GM06990 (cell line): ENCODE measurements at regions not wholly inside any gene's neighbourhood (a gene's known extent, or its start where the extent isn't known, plus 50 kb on each side); places are given as distances from the start of the nearest gene placed in this dataset.

ENCODE experiments used
- DNase-seq: peaks from one replicate; pipeline ENCODE4 v3.0.0-alpha.2; 2011; ENCODE audit not compliant: insufficient read length; ENCODE audit errors: extremely low read depth
- H3K27me3 ChIP-seq: replicated peaks from 2 replicates; pipeline ENCODE4 v1.6.0; 2011; ENCODE audit warnings: low read length; ENCODE audit not compliant: control insufficient read depth, insufficient read depth
- H3K36me3 ChIP-seq: 2 replicates; pipeline ENCODE4 v1.5.1; 2011; ENCODE audit warnings: low read length; ENCODE audit not compliant: control insufficient read depth, insufficient read depth
- H3K4me3 ChIP-seq: replicated peaks from 2 replicates; pipeline ENCODE4 v1.5.1; 2011; ENCODE audit warnings: low read depth, mild to moderate bottlenecking, control low read depth, low read length
- TF ChIP-seq, protein P1 (sequence below): IDR thresholded peaks from 2 replicates; pipeline ENCODE4 v1.5.1; 2011; ENCODE audit warnings: low read length, control low read depth, mild to moderate bottlenecking, inconsistent platforms; ENCODE audit not compliant: insufficient read depth, poor library complexity, severe bottlenecking

DNA sequence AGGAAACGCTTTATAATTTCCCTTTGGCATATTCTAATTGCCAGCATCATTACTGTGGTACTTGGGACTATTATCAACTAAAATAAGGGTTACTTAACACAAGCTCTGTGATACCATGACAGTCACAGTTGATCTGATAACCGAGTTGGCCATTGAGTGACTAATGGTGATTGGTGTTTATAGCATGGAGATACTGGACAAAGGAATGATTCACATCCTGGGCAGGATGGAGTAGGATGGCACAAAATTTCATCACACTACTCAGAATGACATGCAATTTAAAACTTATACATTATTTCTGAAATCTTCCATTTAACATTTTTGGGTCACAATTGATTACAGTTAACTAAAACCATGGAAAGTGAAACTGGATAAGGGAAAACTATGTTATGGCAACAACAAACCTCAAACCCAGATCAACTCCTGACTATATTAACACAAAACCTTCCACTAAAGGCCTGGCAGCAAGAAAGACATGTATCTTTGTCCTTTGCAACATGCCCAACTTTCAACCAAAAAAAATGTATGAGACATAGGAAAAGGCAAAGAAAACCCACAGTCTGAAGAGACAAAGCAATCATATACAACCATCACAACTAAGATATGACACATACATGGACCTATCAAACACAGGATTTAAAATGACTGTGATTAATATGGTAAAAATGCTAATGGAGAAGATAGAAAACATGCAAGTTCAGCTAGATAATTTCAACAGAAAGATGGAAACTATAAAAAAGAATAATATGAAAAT, 208.5 kb upstream of the NRP1 start:
- TF ChIP-seq, protein P1, sequence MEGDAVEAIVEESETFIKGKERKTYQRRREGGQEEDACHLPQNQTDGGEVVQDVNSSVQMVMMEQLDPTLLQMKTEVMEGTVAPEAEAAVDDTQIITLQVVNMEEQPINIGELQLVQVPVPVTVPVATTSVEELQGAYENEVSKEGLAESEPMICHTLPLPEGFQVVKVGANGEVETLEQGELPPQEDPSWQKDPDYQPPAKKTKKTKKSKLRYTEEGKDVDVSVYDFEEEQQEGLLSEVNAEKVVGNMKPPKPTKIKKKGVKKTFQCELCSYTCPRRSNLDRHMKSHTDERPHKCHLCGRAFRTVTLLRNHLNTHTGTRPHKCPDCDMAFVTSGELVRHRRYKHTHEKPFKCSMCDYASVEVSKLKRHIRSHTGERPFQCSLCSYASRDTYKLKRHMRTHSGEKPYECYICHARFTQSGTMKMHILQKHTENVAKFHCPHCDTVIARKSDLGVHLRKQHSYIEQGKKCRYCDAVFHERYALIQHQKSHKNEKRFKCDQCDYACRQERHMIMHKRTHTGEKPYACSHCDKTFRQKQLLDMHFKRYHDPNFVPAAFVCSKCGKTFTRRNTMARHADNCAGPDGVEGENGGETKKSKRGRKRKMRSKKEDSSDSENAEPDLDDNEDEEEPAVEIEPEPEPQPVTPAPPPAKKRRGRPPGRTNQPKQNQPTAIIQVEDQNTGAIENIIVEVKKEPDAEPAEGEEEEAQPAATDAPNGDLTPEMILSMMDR: no peak
- H3K36me3 ChIP-seq: no peaks in the 10 kb centered on the region
- no peak for DNase-seq
- no peak overlapping the region for H3K4me3 ChIP-seq
- H3K27me3 ChIP-seq: no peaks in the 10 kb centered on the region

DNA sequence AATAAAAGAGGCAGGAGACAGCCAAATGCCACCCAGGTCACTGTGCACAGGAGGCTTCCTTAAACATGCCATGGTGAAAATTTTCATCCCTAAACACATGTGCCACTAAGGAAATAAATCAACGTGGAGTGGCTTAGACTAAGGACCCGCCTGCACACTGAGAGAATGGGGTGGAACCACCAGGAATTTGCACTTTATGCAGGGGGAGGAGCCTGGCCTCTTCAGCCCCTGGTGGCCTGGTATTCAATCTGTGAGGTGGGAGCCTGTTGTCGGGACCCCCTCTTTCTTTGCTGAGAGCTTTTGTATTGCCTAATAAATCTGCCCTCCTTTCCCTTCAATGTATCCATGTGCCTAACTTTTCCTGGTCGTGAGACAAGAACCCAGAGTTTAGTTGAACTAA, 204.6 kb upstream of the NRP1 start:
- TF ChIP-seq, protein P1: no peak
- Histone ChIP-seq H3K36me3 (no peaks in the 10 kb centered on the region), H3K27me3 (no peaks in the 10 kb centered on the region), H3K4me3 (no peak overlapping the region)
- DNase-seq: no peak

DNA sequence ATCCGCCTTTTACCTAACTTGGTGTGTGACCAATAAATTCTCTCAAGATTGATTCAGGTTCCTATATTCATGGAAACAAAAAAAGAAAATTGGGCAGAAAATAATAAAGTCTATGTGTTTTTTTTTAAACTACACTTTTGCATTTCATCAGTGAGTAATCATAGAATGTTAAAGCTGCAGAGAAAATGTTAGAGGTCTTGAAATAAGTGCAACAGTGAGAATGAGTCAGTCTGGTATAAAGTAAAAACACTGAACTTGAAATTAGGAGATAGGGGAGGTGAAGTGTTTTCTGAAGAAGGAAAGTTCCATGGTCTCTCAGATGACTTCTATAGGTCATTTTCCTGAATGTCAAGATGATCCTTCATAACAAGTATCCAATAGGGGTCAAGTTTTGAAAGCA, 202.6 kb upstream of the NRP1 start:
- TF ChIP-seq, protein P1: no peak
- Histone ChIP-seq H3K4me3 (no peak overlapping the region), H3K27me3 (no peaks in the 10 kb centered on the region), H3K36me3 (no peaks in the 10 kb centered on the region)
- DNase-seq: no peak

DNA sequence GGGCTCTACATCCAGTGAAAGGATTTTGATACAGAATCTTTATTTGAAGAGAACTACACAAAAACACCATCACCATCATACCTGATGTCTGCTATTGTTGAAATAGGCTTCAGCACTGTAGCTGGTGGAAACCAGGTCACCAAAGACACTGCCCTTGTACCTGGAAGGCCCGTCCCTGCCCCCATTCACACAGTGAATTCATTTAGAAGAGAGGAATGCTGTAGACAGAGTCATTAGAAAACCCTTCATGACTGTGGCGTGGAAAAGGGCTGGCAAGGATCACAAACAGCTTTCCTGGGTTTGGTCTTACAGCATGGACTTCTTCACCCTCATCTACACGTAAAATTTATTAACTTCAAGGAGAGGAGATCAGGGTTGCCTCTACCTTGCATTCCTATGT, 202.0 kb upstream of the NRP1 start:
- Histone ChIP-seq H3K4me3 (no peak overlapping the region), H3K27me3 (no peaks in the 10 kb centered on the region), H3K36me3 (no peaks in the 10 kb centered on the region)
- DNase-seq: no peak
- TF ChIP-seq, protein P1: no peak

DNA sequence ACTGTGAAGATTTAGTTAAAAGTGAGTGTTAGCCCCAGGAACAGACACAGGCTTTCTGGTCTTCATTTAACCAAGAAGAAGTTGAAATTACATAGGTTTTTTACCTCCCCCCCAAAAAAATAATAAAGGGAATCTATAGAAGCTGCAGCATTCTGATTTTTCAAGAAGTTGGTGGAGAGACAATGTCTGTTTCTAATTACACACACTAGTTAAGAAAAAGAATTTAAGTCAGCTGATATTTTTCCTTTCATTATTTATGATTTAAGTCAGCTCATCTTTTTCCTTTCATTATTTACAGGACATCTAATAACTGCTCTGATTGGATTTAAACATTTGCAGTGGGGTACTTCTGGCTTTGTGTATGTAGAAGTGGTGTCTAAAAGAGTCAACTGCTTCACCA, 201.4 kb upstream of the NRP1 start:
- no peak for DNase-seq
- no peaks in the 10 kb centered on the region for H3K36me3 ChIP-seq
- no peaks in the 10 kb centered on the region for H3K27me3 ChIP-seq
- no peak overlapping the region for H3K4me3 ChIP-seq
- TF ChIP-seq, protein P1: no peak

DNA sequence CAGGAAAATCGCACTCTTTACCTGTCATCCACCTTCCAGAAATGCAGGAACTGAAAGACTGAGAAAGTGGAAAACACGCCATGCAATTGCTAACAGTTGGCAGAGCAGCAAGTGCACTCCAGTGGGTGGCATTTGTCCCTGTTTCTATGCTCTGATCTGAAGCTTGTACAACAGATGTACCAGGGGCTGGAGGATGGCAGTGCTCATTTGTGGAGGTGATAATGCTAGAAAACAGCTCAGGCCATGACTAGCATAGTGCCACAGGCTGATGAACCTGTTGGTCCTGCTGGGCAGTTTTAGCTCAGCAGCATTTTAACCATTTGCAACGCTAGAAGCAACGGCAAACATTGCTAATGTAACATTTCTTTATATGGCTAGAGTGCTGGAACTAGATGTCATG, 199.9 kb upstream of the NRP1 start:
- no peak for DNase-seq
- TF ChIP-seq, protein P1: no peak
- Histone ChIP-seq H3K27me3 (no peaks in the 10 kb centered on the region), H3K4me3 (no peak overlapping the region), H3K36me3 (no peaks in the 10 kb centered on the region)
